ENCODE measurements at regions not wholly inside any gene's neighbourhood (a gene's known extent, or its start where the extent isn't known, plus 50 kb on each side); places are given as distances from the start of the nearest gene placed in this dataset.
A peak's percentile ranks its signal among the peaks of the same experiment; 100 is the strongest.

DNA sequence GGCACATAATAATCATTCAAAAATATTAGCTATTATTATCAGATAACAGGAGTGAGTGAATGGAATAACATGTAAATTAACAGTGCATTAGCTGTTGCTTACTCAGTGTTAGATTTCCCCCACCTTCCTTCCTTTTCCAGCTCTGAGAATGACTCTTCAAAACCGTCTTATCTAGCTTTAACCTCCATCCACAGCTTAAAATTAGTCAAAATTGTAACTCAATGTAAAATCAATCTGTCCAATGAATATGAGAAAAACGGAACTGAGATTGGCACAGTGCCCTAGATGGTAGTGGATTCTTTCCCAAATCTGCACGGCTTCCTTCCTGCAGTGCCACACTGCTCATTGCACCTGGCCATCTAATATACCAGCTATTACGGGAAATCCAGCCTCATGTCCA is 156.8 kb upstream of the BDNF start:
- DNase-seq, result no peak

DNA sequence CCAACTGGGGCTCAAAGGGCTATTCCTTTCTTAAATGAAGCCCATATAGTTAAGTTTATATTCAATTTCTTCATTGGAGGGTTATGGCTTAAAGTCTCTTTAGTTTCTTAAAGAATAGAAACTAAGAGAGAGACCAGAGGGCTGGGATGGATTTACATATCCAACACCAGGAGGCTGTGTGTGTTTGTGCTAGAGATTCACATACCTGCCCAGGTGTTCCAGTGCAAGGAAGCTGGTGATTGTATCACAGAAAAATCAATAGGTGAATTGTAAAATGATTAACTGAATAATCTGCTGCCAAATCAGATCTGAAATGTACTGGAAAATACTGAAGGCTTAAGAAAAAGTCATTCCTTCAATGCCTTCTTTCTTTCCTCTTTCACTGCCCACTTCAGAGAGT is 148.2 kb upstream of the BDNF start:
- DNase-seq, result no peak

DNA sequence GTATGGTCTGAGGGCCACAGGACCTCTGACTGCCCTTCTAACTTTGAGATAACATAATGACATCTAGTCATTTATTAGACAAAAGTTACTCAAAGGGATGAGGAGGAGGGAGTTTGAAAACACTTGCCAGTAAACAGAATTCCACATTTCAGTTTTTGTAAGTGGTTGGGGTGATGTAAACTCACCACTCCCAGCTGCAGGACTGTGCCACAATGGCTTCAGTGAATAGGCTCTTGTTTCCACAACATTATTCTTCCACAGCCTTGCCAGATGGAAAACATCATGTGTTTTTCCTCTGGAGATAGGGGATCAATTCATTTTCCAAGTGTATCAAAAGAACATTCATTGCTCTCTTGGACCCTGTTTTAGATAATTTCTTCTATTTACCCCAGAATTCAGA is 147.2 kb upstream of the BDNF start:
- DNase-seq, result no peak

DNA sequence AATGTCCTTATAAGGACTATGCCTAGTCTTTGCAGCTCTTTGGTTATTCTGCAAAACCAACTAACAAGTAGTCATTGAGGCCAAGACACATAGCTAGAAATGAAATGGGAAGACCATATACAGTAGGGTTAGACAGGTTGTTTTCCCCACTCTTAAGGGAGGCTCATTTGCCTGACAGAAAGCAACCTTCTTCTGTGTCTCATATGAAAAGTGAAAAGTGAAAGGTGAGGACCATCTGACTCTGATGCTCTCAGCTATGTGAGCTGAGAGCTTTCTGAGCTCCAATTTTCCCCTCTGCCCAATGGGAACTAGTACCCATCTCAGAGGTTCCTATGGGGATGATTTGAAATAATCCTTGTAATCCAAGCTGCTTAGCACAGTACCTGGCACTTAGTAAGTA is 142.0 kb upstream of the BDNF start:
- no peak for DNase-seq

DNA sequence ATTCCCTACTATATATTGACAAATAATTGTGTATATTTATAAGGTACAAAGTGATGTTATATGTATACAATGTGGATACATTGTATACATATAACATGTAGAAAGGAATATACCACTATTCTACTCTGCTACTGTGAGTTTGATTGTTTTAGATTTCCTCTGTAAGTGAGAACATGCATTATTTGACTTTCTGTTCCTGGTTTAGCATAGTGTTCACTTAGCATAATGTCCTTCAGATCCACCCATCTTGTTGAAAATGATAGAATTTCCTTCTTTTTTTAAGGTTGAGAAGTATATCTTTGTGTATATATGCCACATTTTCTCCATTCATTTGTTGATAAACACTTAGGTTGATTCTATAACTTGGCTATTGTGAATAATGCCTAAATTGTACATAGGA is 140.8 kb upstream of the BDNF start:
- DNase-seq, result no peak

DNA sequence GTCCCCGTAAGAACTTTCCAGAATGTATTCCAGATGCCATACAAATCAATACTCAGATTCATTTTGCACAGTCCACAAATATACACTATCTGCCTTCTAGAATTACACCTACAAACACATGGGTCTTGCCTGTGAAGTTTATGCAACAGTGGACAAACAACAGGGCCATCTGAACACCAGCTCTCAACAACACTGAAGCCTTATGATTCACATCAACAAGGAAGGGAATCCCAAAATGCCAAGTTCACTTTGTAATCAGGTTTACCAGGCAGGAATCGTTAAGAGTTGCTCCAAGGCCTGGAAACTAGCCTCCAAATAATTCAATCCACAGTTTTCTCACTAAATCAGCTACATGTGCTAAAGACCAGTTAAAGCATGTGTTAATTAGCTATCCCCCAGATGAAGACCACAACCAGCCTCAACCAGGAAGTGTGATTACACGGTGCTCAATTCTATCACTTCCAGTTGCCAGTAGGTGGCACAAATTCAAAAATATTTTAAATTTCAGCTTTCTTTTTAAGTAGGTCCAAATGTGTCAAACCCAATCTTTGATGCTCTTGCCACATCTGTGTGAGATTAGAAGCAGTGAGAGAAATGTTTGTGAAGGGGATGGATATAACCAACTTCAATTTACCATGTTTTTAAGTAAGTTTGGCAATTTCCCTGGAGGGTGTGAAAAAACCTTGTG is 139.1 kb upstream of the BDNF start:
- DNase-seq, result peak; percentile 20 to 30

DNA sequence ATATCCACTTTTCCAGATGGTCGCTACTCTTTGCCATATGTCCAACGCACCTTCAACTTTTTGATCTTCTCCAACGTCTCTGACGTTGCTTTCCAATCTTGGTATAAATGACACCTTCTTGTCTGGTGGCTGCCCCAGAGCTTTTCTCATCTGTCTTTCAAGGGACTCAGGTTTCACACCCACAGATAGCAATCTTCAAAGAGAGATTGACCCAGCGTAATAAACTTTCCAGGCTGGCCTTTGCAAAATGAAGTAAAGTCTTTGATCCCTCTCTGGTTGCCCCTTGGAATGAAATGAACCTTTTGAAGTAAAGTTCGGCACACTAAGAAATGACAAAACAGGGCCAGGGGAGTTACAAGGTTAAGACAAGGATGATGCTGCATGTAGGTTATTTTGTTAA is 138.4 kb upstream of the BDNF start:
- DNase-seq, result no peak

DNA sequence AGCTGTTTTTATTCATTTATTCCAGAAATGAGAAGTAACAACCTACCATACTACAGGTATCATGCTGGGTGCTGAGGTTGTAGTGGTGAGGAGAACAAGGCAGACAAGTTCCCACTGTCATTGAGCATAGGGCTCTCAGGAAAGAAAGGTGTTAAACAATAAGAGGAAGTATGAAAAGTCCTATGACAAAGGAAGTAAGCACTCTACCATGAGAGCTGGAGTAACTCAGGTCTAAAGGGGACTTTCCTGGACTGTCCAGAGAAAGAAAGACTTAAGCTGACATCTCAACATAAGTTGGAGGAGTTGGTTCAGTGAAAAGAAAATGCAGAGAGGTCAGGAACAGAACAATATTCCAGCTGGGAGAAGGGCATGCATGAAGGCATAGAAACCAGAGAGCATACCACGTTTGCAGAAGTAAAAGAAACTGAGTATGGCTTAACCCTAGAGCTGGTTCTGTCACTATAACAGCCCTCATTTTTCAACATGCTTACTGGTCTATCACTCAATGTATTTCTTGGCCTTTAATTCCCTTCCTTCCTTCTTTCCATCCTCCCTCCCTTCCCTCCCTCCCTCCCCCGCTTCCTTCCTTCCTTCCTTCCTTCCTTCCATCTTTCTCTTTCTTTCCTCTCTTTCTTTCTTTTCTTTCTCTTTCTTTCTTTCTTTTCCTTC is 137.8 kb upstream of the BDNF start:
- peak; percentile 1 to 7 for DNase-seq

DNA sequence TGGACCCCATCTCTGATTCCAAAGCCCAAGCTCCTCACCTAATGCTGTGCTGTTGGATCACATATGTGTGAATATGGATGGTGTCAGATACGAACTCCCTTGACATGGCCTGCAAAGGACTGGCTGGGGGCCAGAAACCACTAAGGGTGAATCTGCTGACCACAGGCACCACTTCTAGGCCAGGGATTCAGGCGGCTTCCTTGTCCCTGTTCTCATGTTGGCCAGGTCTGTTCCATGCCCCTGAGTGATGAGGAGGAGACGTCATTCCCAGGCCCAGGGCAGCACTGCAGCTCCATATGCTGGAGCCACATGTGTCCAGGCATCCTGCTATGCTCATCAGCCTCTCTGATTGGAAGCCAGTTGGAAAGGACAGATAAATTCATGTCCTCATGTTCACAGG is 130.0 kb upstream of the BDNF start:
- no peak for DNase-seq

DNA sequence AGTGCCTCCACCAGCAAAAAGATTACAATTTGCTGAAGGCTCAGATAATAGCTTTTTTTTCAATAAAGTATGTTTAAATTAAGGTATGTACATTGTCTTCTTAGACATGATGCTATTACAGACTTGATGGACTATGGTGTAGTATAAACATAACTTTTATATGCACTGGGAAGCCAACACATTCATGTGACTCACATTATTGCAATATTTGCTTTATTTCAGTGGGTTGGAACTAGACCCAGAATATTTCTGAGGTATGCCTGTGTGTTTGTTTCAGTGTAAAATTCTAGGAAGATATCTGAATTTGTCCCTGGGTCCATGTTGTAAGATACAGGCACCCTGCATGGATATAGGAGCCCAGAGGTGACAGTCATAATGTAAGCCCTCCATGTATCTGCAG is 120.0 kb upstream of the BDNF start:
- no peak for DNase-seq

DNA sequence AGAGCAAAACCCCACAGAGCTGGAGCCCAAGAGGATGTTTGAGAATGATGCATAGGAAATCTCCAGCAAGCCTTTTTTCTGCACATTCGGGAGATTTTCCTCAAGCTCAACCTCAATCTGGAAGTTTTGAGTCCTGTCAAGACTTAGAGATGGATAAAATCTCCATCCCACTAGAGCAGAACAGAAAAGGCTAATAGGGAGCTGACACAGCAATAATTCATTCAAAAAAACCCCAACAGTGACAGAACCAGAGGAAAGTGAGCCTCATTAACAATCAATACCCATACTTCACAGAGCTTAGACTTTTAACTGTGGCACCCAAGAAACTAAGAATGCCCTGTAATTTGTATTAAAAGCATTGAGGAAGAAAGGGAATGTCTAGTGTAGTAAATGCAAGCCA is 115.9 kb upstream of the BDNF start:
- DNase-seq, result no peak

DNA sequence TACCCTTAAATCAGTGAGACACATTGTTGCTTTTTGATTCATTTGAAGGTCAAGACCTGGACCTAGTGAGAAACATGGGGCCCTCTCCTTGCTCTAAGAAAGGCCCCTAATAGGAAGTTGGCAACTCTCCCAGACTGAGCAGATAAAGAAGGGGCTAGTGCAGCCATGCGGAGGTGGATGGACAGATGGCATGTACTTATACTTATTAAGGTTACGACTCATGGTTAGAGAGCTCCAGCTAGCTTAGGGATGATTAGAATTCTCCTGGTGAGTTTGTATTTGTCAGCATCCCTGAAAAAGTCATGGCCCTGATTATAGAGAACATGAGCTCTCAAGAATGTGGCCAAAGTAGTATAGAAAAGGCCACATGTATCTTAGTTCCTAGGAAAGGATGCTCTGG is 112.1 kb upstream of the BDNF start:
- DNase-seq, result no peak

DNA sequence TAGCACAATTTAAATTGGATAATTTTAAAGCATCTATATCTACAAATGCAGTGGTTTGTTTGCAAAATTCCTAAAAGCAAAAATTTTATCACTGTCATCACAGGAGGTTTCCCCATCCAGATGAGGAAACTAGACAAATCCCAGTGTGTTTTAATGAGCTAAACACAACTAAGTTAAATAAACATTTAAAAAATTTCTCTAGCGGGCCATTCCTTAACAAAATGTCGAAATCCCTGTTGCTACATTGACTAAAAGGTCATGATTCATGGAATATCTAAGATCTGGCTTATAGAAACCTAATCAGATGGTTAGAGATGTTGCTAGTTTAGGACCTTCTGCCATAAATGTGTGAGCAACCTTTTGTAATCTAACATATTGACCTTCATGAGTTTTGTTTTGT is 107.3 kb upstream of the BDNF start:
- DNase-seq, result no peak

DNA sequence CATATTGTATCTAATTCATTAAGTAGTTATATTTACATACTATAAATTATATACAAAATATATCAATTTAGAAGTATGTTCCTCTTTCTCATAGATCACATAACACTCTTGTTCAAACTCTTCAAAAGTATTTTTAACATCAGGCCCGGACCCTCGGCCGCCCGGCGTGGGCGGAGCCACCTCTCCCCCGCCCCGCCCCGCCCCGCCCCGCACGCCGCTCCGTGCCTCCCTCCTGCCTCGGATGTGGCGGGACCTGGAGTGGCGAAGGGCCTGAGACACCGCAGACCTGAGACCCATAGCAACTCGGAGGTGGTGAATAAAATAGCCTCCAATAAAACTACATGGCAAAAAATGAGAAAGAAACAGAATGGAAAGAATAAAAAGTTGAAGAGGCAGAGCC is 105.9 kb upstream of the BDNF start:
- no peak for DNase-seq

DNA sequence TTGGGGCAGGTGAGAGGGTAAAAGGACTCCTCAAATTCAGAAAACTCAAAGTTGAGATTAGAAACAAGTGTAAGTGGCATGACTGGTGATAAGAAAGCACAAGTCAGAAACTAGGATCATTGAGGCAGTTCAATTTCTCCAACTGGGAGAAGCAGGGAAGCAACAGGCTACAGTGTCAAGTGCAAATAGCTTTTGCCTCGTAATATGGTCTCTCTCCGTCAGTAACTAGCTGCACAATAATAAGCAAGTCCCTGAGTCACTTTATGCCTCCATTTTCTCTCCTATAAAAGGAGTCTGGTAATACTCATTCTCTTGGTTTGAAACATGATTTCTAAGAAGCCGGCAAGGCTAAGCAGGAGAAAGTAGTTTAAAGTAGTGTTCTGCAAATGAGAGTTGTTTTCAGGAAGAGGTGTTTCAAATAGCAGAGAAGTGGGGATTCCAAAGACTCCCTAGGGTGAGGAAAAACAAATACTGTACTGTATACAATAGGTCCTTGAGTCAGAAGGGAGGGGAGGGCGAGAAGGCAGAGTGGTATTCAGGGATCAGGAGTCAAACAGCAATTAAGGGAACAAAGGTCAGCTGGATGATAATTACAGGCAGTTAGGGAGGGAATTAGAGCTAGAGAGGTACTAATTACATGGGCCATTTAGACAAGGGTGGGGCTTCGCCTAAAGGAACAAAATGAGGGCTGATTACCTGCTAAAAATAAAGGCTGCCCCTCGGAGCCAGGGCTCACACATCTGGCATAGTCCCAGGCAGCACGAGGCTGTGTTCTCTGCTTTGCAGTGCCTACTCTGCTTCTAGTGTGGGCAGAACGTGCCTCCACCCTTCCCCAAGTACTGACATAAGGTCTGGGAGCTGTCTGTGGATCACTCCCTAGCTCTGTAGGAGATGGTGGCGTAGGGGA is 96.0 kb upstream of the BDNF start:
- no peak for DNase-seq

DNA sequence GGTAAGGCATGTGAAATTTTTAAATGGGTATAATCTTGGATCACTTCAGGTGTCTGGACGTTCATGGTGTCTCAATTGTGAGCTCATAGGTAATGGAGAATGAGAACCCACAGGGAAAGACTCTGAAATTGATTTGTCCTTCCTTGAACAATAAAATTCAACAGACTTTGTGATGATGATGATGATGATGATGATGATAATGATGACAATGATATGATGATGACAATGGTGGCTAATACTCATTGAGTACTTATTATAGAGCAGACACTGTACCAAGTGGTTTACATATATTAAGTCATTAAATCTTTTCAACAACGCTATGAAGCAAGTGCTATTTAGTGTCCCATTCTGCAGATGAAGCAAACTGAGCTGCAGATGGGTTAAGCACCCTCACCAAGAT is 86.6 kb upstream of the BDNF start:
- no peak for DNase-seq

DNA sequence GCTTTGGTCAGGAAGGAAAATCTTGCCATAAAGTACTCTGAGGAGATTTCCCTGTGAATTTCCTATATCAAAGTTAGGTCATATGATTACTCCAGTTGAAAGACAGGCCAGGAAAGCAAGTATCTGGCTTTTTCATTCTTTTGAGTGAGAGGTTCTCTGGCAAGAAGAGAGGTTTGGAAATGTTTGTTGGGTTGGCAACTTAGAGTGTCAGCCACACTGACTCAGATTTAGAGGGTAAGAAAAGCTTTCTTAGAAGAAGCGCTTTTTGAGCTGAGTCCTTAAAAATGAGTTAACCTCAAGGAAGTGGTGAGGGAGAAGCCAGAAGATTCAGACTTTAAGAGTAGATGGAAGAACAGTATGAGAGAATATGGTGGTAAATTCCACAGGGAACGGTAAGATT is 86.1 kb upstream of the BDNF start:
- DNase-seq, result no peak

DNA sequence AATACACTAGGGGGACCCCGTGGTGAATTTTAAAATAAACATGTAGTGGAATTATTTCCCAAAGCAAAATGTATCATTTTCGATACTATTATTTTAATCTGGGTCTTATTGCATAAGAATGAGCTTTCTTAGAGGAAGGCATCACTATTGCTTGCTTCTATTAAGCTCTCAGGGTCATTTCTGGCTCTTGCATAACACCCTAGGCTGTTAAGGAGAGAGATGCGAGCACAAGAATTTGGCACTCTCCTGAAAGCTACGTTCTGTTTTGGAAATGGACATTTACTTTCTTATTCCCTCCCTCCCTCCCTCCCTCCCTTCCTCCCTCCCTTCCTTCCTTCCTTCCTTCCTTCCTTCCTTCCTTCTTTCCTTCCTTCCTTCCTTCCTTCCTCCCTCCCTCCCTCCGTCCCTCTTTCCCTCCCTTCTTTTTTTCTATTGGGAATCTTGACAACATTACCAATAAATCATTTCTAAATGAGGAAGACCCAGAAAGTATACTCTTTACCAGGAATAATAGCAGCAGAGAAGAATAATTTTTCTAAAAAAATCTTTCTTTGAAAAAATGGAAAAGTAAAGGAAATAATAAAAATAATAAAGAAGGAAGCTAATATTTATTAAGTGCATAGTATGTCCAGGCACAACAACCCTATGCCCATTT is 83.6 kb upstream of the BDNF start:
- no peak for DNase-seq

DNA sequence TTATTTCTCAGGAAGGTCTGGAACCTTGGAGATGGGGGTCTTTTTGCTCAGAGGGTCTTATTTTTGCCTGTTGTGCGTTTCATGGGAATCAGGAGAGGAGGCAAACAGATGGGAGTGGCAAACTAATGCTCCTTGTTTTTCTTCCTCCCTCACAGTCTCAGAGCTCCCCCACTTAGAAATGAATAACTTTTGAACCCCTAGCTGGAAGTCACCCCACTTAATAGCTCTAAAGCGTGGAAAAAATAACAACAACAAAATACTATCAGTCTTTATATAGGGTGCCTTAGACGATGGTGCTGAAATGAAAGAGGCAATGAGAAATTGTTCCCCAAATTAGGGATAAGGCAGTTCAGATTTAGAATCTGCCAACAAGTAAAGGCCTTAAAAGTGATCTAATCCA is 76.8 kb upstream of the BDNF start:
- no peak for DNase-seq

DNA sequence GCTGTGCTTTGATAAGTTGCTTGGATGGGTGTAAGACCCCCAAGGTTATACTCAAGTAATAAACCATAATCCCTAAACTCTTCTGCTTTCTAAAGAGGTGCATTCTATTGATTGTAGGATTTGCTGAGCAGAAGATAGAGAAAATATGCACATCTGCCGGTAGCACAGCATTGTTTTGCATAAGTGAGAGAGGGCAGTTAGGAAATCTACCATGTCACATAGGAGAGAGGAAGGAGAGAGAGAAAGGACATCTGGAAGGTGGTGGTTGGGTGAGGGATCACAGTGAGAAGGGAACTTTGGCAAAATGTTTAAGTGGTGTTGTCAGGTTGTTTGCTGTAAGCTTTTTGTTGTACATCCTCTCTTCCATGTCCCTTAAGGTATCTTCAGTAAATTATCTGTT is 73.6 kb upstream of the BDNF start:
- DNase-seq, result no peak

DNA sequence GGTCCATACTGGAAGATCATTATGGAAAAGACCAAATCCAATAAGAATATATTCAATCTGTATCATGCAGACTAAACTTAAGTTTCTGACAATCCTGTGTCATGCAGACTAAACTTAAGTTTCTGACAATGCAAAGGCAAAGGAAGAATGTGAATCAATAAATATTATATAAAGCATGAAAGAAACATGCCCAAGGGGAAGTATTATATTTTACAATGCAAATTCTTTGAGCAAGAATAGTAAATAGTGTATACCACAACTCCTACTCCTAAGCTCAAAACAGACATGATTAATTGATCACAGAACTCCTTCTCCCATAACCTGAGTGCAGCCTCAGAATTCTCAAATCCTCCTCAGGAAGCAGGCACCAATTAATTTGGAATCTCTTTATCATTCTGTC is 71.3 kb upstream of the BDNF start:
- DNase-seq, result no peak

DNA sequence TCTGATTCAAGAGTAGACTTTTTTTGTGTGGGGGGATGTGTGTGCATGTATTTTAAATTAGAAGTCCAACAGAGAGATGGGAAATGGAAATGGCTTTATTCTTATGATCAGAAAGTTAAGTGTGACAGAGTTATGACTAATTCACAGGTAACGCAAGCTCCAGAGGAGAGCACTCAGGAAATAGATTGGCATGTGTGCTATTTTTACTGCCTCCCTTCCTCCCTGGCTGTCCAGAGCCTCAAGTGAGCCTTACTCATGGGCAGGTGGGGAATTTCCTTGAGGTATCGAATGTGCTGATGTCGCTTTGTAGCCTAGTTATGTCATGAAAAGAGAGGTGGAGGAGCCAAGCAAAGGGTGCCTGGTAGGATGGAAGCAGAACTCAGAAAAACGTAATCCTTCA is 70.3 kb upstream of the BDNF start:
- no peak for DNase-seq

DNA sequence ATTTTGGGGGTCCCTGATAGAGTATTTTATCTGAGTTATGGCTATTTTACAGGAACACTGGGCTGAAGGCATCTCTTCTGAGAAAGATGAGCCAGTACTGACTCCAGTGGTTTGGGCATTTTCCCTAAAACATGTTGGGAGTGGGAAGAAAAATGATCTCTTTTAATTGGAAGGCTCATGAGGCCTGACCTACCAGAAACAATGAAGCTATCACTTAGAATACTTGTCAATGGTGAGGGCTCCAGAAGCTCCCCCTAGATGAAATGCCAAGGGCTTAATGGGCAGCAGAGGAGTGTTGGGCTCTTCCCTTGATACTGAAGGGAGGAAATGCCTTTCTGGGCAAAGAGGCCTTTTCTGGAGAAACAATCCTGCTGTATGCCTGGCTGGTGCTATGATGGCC is 63.5 kb upstream of the BDNF start:
- DNase-seq, result no peak

DNA sequence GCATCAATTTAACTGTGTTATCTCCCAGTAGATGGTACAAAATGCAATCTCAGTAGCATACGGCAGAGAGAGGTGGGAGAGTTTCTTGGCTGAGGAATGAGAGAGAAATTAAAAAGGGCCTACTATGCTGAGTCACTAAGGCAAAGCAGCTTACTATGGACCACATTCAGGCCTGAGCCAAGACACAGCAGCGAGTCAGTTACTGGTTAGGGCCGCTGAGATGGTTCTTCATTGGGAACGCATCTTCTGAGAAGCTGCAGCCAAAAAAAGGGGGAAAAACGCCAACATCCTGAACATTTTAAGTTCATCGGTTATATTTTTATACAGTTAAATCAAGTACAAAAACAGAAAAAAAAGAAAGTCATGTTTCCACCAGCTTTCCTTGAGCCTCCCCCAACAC is 61.1 kb upstream of the BDNF start:
- no peak for DNase-seq
